HL-60/S4 (cell line): ENCODE measurements at regions not wholly inside any gene's neighbourhood (a gene's known extent, or its start where the extent isn't known, plus 50 kb on each side); places are given as distances from the start of the nearest gene placed in this dataset.
"Not testable (repeated sequence)": the region's sequence is repeated elsewhere in the genome, so short reads cannot be mapped to it uniquely, and the experiment has no call there.

ENCODE experiments used
- in situ Hi-C: fragments of 300-500 bp; cut with MboI; formaldehyde crosslinking; loops from 2 replicates; pipeline ENCODE4 v1.14.3; 2022; ENCODE audit warnings: low sequenced_read_pairs

- in situ Hi-C loops, result loop anchor here (25.0 kb wide), 1 partner anchor 720 kb away; no protein-coding TSS in a partner anchor
These were observed 266.6 kb downstream of the NKX6-1 start for GRCh38 chr4:84232309-84233095.

- in situ Hi-C loops, result loop anchor here (25.0 kb wide), 1 partner anchor 719 kb away; no protein-coding TSS in a partner anchor
These were observed 267.5 kb downstream of the NKX6-1 start for GRCh38 chr4:84231539-84232055.

GRCh38 chr4:84224522-84224921, 274.6 kb downstream of the NKX6-1 start:
- in situ Hi-C loops, result no loop called here

- in situ Hi-C loops, result no loop called here
These were observed 277.4 kb downstream of the NKX6-1 start for GRCh38 chr4:84221704-84222103.

- in situ Hi-C loops, result no loop called here
These were observed 278.1 kb downstream of the NKX6-1 start for GRCh38 chr4:84220990-84221389.

GRCh38 chr4:84219656-84220055, 279.4 kb downstream of the NKX6-1 start:
- in situ Hi-C loops, result no loop called here

GRCh38 chr4:84218031-84218430, 281.1 kb downstream of the NKX6-1 start:
- in situ Hi-C loops, result no loop called here

- in situ Hi-C loops, result no loop called here
These were observed 283.9 kb downstream of the NKX6-1 start for GRCh38 chr4:84215217-84215616.

GRCh38 chr4:84206226-84206625, 292.9 kb downstream of the NKX6-1 start:
- in situ Hi-C loops, result not testable (repeated sequence)

GRCh38 chr4:84189144-84189543, 309.9 kb downstream of the NKX6-1 start:
- in situ Hi-C loops, result no loop called here

GRCh38 chr4:84179409-84179808, 319.7 kb downstream of the NKX6-1 start:
- in situ Hi-C loops, result no loop called here

- in situ Hi-C loops, result no loop called here
These were observed 321.1 kb downstream of the NKX6-1 start for GRCh38 chr4:84177831-84178542.

GRCh38 chr4:84176016-84176415, 323.1 kb downstream of the NKX6-1 start:
- in situ Hi-C loops, result no loop called here

- in situ Hi-C loops, result no loop called here
These were observed 327.2 kb downstream of the NKX6-1 start for GRCh38 chr4:84171871-84172270.

- in situ Hi-C loops, result no loop called here
These were observed 331.5 kb downstream of the NKX6-1 start for GRCh38 chr4:84167564-84167963.

- in situ Hi-C loops, result no loop called here
These were observed 332.0 kb downstream of the NKX6-1 start for GRCh38 chr4:84167093-84167492.

- in situ Hi-C loops, result no loop called here
These were observed 332.6 kb downstream of the NKX6-1 start for GRCh38 chr4:84166486-84166885.

- in situ Hi-C loops, result no loop called here
These were observed 334.9 kb downstream of the NKX6-1 start for GRCh38 chr4:84164201-84164600.

GRCh38 chr4:84159762-84160161, 339.3 kb downstream of the NKX6-1 start:
- in situ Hi-C loops, result no loop called here

- in situ Hi-C loops, result no loop called here
These were observed 340.4 kb downstream of the NKX6-1 start for GRCh38 chr4:84158670-84159069.

- in situ Hi-C loops, result no loop called here
These were observed 347.5 kb downstream of the NKX6-1 start for GRCh38 chr4:84151574-84151973.

GRCh38 chr4:84150177-84150576, 348.9 kb downstream of the NKX6-1 start:
- in situ Hi-C loops, result no loop called here
